Left lung (tissue), 4 donors: ENCODE measurements at regions not wholly inside any gene's neighbourhood (a gene's known extent, or its start where the extent isn't known, plus 50 kb on each side); places are given as distances from the start of the nearest gene placed in this dataset.

Experiments
- ATAC-seq: fragments of 200-7000 bp; cut with Tn5 transposase; one replicate; pipeline ENCODE4 v1.9.1; 2020; ENCODE audit warnings: moderate library complexity
- DNase-seq, 4 donors: peaks; one replicate each; pipeline ENCODE4 v3.0.0-alpha.2; 2013 to 2020
- H3K27ac ChIP-seq, 2 donors: fragments of 200-600 bp; sonication (generic) in 1 of 2; one replicate each; pipeline versions ENCODE4 v1.5.0 to v1.8.0; 2020 to 2021
- H3K27me3 ChIP-seq, 2 donors: fragments of 200-600 bp; sonication (generic) in 1 of 2; one replicate each; pipeline versions ENCODE4 v1.5.0 to v1.8.0; 2020 to 2021
- H3K36me3 ChIP-seq, 2 donors: fragments of 200-600 bp; sonication (generic) in 1 of 2; one replicate each; pipeline versions ENCODE4 v1.5.0 to v1.8.0; 2020 to 2021
- H3K4me1 ChIP-seq, 2 donors: fragments of 200-600 bp; one replicate each; pipeline ENCODE4 v1.8.0; 2021
- H3K4me3 ChIP-seq, 2 donors: fragments of 200-600 bp; sonication (generic) in 1 of 2; one replicate each; pipeline versions ENCODE4 v1.5.0 to v1.8.0; 2020 to 2021; ENCODE audit warnings: mild to moderate bottlenecking in 1 of 2
- H3K9me3 ChIP-seq, 2 donors: fragments of 200-600 bp; sonication (generic) in 1 of 2; one replicate each; pipeline versions ENCODE4 v1.5.0 to v1.8.0; 2020 to 2021
- intact Hi-C, 2 donors: fragments of 100-400 bp; cut with DNase I; formaldehyde crosslinking; loops; one replicate each; pipeline versions ENCODE4 v1.11.2 to v1.14.2; 2022
- TF ChIP-seq, protein P1 (sequence below), 2 donors: fragments of 200-600 bp; sonication (generic) in 1 of 2; IDR thresholded peaks; one replicate each; pipeline versions ENCODE4 v1.5.0 to v1.8.0; 2021; ENCODE audit warnings: antibody characterized with exemption in 2 of 2
- donor health status: DM: no; HTN: yes; CAD: no.
- donor health status: DM: no; HTN: no; CAD: no.

DNA sequence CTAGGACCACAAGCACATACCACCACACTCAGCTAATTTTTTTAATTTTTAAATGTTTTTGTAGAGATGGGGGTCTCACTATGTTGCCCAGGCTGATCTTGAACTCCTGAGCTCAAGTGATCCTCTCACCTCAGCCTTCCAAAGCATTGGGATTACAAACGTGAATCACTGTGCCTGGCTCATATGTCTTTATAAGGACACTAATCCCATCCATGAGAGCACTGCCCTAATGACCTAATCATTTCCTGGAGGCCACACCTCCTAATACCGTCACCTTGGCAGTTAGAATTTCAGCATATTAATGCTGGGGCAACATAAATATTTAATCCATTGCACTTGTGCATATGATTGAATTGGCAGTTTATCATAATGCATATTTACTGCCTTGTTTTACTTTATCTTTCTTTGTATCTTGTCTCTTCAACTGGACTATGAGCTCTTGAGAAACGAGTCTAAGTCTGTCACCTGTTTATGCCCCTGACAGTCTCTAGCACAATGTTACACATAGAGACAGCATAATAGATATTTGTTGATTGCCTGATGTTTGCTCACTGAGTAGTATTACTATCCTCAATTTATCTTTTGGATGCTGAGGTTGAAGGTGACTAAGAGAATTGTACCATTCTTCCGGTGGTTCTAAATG is 172.0 kb downstream of the AASDH start:
- no peak overlapping the region for H3K4me3 ChIP-seq
- no peaks in the 10 kb centered on the region for H3K27me3 ChIP-seq
- no peaks in the 10 kb centered on the region for H3K4me1 ChIP-seq
- H3K36me3 ChIP-seq, result no peaks in the 10 kb centered on the region
- DNase-seq, result no peak
- TF ChIP-seq, protein P1, sequence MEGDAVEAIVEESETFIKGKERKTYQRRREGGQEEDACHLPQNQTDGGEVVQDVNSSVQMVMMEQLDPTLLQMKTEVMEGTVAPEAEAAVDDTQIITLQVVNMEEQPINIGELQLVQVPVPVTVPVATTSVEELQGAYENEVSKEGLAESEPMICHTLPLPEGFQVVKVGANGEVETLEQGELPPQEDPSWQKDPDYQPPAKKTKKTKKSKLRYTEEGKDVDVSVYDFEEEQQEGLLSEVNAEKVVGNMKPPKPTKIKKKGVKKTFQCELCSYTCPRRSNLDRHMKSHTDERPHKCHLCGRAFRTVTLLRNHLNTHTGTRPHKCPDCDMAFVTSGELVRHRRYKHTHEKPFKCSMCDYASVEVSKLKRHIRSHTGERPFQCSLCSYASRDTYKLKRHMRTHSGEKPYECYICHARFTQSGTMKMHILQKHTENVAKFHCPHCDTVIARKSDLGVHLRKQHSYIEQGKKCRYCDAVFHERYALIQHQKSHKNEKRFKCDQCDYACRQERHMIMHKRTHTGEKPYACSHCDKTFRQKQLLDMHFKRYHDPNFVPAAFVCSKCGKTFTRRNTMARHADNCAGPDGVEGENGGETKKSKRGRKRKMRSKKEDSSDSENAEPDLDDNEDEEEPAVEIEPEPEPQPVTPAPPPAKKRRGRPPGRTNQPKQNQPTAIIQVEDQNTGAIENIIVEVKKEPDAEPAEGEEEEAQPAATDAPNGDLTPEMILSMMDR (IDR thresholded peaks at IDR 0.05), result no peak
- no peak for ATAC-seq
- H3K27ac ChIP-seq, result no peak overlapping the region
- intact Hi-C loops, result no loop called here
- peaks cover 0 to 12% of the 10 kb centered on the region in 2 donors for H3K9me3 ChIP-seq

DNA sequence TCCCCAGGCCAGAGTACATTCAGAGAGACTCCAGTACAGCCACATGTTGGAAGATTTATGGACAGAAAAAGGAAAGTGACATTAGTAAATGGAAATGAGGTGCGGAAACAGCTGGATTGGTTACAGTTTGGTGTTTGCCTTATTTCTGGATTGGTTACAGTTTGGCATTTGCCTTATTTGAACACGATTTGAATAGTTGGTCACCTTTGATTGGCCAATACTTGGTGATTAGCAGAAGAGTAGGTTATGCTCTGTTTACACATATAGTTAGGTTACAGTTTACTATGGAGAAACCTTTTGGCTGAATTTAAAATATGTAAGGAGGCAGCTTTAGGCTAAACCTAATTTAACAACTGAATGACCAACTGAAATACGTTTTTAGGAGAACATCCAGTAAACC is 173.7 kb downstream of the AASDH start:
- DNase-seq, result no peak
- ATAC-seq, result no peak
- intact Hi-C loops, result no loop called here
- Histone ChIP-seq H3K4me3 (no peak overlapping the region), H3K27ac (no peak overlapping the region), H3K4me1 (no peaks in the 10 kb centered on the region), H3K27me3 (no peaks in the 10 kb centered on the region), H3K9me3 (peaks cover 0 to 12% of the 10 kb centered on the region in 2 donors), H3K36me3 (no peaks in the 10 kb centered on the region)
- TF ChIP-seq, protein P1 (IDR thresholded peaks at IDR 0.05), result no peak

DNA sequence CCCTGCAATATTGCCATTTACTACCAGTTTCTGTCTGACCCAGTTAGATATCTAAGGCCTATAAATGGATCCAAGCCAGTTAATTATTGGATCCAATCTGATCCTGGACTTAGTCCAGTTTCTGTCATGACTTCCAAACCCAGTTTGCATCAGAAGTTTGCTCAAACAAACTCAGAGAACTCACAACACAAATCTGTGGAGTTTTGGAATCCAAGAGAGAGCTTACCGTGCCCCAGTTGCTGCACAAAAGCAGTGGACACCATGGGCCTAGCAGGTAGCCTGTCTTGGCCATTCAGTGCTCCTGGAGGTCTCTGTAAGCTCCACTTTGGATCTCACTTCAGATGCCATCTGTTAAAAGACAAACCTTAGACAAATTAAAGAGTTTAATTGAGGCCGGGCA is 174.5 kb downstream of the AASDH start:
- DNase-seq (no peak), ATAC-seq (no peak)
- TF ChIP-seq, protein P1 (IDR thresholded peaks at IDR 0.05), result no peak

DNA sequence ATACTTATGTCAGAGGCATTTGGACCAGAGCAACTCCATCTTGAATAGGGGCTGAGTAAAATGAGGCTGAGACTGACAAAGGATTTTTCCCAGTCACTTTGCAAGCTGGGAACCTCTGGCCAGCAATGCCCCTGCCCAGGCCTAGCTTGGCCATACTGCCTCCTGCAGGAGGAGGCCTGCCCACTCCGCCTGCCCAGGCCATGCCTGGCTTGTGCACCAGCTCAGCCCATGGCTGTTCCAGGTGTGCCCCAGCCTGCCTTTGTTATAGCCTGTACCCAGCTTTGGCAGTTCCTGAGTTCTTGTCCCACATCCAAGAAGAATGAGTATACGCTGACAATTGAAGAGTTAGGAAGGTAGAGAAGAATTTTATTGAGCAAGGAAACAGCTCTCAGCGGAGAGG is 176.1 kb downstream of the AASDH start:
- Histone ChIP-seq H3K27me3 (no peaks in the 10 kb centered on the region), H3K9me3 (peaks cover 0 to 12% of the 10 kb centered on the region in 2 donors), H3K4me3 (no peak overlapping the region), H3K36me3 (no peaks in the 10 kb centered on the region), H3K4me1 (no peaks in the 10 kb centered on the region), H3K27ac (no peak overlapping the region)
- intact Hi-C loops, result no loop called here
- TF ChIP-seq, protein P1 (IDR thresholded peaks at IDR 0.05), result no peak
- no peak for ATAC-seq
- no peak for DNase-seq

More for the DNA sequence above, 174.5 kb downstream of the AASDH start:
- Histone ChIP-seq H3K27me3 (no peaks in the 10 kb centered on the region), H3K9me3 (peaks cover 0 to 12% of the 10 kb centered on the region in 2 donors), H3K4me1 (no peaks in the 10 kb centered on the region), H3K27ac (no peak overlapping the region), H3K36me3 (no peaks in the 10 kb centered on the region), H3K4me3 (no peak overlapping the region)
- intact Hi-C loops, result no loop called here

DNA sequence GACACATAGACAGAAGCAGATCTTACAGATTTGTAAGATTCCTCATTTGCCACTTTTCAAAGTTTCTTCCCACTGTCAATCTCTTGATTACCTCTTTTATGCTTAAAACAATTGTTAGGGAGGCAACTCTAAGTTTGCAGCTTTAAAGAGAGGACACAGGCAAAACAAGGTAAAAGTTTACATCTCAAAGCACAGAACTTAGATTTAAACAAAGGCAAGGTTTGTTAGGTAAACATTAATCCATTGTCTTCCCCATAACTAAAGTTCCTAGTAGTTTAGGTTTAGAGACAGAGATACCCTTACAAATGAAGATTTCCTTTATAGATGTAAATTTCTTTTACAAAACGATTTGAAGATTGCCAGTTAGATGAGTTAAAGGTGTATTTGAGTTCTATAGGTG is 176.9 kb downstream of the AASDH start:
- DNase-seq (no peak), ATAC-seq (no peak)
- H3K9me3 ChIP-seq, result peaks cover 0 to 12% of the 10 kb centered on the region in 2 donors
- no peak overlapping the region for H3K27ac ChIP-seq
- intact Hi-C loops, result no loop called here
- H3K4me1 ChIP-seq, result no peaks in the 10 kb centered on the region
- no peaks in the 10 kb centered on the region for H3K27me3 ChIP-seq
- TF ChIP-seq, protein P1 (IDR thresholded peaks at IDR 0.05), result no peak
- no peaks in the 10 kb centered on the region for H3K36me3 ChIP-seq
- no peak overlapping the region for H3K4me3 ChIP-seq
